GM18907 (cell line): ENCODE measurements at regions not wholly inside any gene's neighbourhood (a gene's known extent, or its start where the extent isn't known, plus 50 kb on each side); places are given as distances from the start of the nearest gene placed in this dataset.

ENCODE experiments used
- ATAC-seq: cut with Tn5 transposase; IDR thresholded peaks from one replicate; pipeline ENCODE4 v1.9.1; 2021; ENCODE audit warnings: mild to moderate bottlenecking, moderate library complexity; ENCODE audit not compliant: unreplicated experiment

- no peak for ATAC-seq
Measured at GRCh38 chr4:123496421-123496820, 99.8 kb downstream of the SPRY1 start.

DNA sequence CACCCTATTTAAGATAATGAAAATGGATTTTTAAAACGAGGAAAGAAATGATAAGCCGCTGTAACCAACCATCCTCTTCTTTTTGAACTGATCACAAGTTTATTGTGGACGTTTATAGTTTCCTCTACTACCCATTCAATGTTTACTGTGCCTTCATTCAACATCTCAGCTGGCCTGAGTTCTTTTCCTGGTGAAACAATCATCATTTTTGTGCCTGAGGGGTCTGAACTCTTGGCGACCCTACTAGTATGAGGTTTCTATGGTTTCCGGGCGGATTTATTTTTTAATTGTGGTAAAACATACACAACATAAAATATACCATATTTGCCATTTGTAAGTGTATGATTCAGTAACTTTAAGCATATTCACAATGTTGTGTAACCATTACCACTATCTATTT is 100.7 kb downstream of the SPRY1 start:
- no peak for ATAC-seq

- no peak for ATAC-seq
Measured at GRCh38 chr4:123501733-123502132, 105.1 kb downstream of the SPRY1 start.

GRCh38 chr4:123503698-123504363 is 107.2 kb downstream of the SPRY1 start:
- no peak for ATAC-seq

DNA sequence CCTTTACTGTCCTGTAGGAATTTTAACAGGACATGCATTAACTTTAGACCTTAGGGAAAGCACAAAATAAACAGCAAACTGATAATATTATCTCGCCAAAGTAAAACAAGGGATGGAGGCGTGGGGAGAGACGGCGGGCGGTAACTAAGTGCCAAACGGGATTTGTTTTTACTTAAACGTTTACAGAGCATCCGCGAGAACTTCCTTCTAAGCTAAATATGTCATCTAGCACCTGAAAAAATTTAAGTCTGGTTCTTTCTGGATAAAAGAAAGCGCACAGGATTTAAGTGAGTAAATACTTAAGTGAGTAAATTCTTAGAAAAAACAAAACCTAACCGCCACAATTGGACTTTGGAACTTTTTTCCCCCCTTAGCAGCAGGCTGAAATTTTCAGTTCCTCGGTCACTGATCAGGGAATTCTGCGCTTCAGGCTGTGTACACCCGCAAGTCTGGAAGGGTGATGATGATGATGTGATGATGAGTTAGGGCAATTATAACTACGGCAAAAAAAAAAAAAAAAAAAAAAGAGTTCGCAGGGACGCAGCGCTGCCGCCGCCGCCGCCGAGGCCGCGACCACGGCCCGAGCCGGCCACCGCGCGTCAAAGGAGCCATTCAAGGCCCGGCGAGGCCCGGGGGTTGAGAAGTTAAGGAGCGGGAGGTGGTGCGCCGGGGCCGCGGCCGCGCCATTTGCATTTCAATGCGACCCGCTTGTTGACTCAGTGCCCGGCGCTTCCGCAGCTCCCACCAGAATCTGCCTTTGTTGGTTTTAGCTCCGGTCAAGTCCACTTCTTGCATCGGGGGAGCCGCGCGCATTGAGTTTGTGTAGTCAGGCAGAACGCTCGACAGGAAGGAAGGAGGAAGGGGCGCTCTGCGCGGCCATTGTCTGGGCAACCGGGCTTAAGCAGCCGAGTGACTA is 108.8 kb downstream of the SPRY1 start:
- ATAC-seq = peak; percentile 79

DNA sequence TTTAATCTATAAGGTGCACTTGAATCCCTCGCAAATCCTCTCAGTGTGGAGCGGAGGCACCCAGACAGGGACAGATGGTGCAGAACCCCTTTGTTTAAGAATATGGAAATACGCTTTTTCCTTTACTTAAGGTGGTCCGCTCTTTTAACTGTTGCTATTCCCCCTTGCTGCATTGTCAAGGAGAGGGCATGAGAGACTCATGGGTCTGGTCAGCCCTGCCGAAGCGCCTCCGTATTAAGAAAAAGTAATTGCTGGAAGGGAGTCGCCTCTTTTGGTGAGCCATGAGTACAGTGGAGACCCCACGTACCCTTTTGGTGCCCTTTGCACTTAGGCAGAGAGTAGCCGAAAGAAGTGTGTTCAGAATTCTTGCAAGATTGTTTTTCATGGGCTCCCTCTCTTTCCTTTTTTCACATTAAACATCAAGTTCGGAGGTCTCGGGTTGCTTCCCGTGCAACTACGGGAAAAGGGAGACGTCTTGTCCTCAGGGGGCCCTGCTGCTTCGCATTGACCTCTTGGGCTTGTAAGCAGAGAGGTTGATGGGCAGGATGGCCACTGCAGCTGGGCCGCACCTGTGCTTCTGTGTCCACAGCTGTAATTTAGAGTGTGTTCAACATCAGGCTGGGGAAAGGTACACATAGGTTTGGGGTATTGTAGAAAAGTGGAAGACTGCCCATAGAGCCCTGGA is 109.6 kb downstream of the SPRY1 start:
- no peak for ATAC-seq

- no peak for ATAC-seq
Measured at GRCh38 chr4:123507376-123507775, 110.8 kb downstream of the SPRY1 start.

DNA sequence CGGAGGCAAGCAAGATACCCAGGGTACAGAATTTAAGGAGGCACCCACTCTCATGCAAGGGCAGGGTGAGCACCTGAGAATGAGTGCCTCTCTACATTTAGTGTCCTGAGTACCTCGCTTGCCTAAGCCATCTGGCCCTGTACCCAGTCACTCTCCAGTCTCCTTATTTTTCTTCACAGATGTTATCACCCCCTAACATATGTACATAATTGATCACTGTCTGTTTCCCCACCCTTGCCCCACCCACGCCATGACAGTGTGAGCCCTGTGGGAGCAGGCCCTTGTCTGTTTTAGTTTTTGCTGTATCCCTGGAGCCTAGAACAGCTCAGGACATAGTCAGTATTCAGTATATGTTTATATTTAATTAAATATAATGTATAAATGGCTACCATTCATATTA is 113.6 kb downstream of the SPRY1 start:
- ATAC-seq = no peak

DNA sequence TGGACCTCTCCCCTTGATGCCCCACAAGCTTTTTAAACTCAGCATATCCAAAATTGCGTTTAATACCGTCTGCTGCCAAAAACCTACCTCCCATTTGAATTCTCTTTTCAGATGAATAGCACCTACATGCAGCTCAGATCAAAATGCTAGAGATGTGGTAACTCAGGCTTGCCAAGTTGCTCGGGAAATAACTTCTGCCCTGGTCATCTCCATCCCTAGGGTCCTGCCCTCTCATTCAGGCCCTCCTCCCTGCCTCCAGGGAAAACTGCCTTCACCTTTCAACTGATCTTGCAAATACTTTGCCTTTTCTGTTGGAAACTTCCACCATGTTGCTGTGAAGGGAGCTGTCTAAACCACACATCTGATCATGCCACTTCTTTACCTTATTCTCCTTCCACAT is 114.1 kb downstream of the SPRY1 start:
- no peak for ATAC-seq

- ATAC-seq = no peak
Measured at GRCh38 chr4:123516576-123516975, 120.0 kb downstream of the SPRY1 start.

DNA sequence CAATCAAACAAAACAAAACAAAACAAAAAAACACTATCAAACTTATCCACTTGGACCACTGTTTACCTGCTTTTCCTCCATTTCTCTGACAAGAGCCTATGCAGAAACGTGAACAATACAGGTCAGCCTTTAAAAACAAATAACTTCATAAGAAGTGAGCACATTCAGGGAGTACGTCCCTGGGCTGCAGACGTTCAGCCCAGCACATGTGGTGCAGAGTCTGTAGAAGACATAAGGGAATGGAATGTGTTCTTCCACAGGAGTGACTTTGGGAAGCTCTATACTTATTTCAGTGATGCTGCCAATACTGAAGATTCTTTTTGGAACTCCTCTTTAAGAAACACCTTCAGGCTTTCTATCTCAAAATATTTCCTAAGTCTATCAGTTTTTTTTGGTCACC is 120.6 kb downstream of the SPRY1 start:
- ATAC-seq = no peak

DNA sequence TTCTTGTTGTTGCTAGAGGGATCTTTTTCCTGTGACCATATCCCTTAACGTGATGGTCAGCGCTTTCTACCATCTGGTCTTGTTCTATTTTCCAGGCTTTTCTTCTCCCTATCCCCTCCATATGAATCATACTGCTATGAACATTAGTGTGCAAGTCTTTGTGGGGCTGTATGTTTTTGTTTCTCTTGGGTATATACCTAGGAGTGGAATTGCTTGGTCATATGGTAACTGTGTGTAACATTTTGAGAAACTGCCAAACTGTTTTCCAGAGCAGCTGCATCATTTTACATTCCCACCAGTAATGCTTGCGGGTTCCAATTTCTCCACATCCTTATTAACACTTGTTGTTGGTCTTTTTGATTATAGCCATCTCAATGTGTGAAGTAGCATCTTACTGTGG is 121.4 kb downstream of the SPRY1 start:
- ATAC-seq = no peak

DNA sequence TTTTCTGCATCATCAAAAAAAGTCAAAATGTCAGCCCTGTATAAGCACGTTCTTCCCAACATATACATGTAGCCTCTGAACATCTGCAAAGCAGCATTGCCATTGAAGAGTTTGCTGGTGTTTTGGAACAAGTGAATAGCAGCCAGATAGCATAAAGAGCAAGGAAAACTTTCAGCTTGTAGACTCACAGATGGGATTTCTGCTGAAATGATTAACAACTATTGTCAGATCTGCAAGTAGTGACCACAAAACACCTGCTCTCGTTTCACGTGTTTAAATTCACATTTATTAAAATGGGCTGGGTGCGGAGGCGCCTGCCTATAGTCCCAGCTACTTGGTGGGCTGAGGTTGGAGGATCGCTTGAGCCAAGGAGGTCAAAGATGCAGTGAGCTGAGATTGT is 123.7 kb downstream of the SPRY1 start:
- peak; percentile 74 for ATAC-seq

GRCh38 chr4:123522081-123522480 is 125.5 kb downstream of the SPRY1 start:
- no peak for ATAC-seq

DNA sequence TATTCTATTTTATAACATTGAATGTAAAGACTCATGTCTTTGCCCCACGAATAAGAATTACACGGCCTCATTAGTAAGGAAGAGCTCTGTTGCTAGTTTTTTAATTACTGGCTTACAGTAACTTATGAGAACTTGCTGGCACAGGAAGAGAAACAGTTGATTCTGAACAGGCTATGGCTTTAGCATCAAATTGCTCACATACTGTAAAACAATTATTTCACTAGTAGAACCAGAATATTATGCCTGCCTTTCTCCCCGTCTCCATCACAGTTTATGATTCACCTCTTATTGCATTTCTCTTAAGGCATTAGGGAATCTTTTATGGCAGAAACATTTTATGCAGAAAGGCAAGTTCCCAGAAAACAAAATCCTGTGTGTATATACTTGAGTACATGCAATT is 126.1 kb downstream of the SPRY1 start:
- no peak for ATAC-seq

- no peak for ATAC-seq
Measured at GRCh38 chr4:123524958-123525628, 128.5 kb downstream of the SPRY1 start.

DNA sequence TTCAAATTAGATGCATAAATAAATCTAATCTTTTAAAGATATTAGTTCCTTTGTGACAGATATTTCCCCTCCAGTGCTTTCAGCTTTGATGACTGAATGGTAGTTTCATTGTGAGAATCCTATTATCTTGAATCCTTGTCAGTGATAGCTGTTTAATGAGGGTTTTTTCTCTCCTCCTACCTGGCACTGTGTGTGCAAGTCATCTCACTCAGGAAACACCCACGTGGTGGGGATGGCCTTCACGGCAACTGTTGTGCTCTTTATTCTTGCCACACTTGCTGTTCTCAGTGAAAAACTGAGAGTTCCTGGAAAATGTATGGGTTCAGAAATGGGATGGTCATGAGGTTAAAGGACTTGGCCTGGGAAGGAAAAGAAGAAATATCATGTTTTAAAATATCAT is 129.9 kb downstream of the SPRY1 start:
- ATAC-seq = no peak

- no peak for ATAC-seq
Measured at GRCh38 chr4:123528501-123529277, 132.1 kb downstream of the SPRY1 start.

DNA sequence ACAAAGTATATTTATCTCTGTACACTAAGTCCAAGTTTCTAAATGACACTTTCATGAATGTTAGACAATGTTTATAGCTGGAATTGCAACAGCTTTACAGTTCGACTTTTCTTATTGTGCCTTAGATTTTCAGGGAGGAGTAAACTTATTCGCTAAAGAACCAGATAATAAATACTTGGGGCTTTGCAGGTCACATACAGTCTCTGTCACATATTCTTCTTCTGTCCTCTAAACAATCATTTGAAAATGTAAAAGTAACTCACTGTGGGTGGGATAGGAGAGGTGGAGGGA is 132.6 kb downstream of the SPRY1 start:
- no peak for ATAC-seq

- no peak for ATAC-seq
Measured at GRCh38 chr4:123530357-123530756, 133.8 kb downstream of the SPRY1 start.
